HG03342 (cell line): ENCODE measurements at regions not wholly inside any gene's neighbourhood (a gene's known extent, or its start where the extent isn't known, plus 50 kb on each side); places are given as distances from the start of the nearest gene placed in this dataset.
"Not testable (repeated sequence)": the region's sequence is repeated elsewhere in the genome, so short reads cannot be mapped to it uniquely, and the experiment has no call there.

Experiments used
- ATAC-seq: cut with Tn5 transposase; IDR thresholded peaks from one replicate; pipeline ENCODE4 v1.9.1; 2021; ENCODE audit warnings: mild to moderate bottlenecking, moderate library complexity; ENCODE audit not compliant: unreplicated experiment

DNA sequence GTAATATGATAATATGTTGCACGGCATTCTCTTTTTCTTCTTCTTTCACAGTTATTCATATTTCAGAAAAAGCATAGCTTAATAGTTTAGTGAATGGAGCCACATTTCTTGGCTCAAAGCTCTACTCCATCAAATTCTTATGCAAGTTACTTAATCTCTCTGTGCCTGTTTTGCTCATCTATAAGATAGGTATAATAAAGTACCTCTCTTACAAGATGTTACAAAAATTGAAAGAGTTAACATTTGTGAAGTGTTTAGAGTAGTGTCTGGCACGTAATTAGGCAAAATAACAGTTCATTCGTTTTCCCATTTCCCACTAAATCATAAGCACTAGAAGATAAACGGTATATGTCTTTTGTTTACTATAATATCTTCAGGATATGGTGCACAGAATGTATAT lies 1304.4 kb upstream of the EYS start:
- ATAC-seq = no peak

GRCh38 chr6:67009818-67010217 lies 1302.8 kb upstream of the EYS start:
- no peak for ATAC-seq

DNA sequence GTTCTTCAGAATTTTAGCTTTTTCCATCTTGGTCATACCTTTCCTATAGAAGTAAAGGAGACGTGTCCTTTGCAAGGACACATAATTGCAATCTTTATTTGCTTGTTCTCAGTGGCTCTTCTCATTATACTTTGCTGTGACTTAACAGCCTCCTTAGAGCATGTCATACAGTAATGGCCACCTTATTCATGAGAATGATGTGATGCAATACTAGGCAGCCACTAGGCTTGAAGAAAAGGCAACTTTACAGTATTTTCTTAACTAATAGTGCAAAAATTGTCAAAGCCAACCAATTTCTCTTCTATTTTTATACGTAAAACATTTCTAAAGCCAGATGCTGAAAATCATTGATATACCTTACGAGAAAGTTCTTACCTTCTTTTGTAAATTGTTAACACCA lies 1296.8 kb upstream of the EYS start:
- ATAC-seq = no peak

DNA sequence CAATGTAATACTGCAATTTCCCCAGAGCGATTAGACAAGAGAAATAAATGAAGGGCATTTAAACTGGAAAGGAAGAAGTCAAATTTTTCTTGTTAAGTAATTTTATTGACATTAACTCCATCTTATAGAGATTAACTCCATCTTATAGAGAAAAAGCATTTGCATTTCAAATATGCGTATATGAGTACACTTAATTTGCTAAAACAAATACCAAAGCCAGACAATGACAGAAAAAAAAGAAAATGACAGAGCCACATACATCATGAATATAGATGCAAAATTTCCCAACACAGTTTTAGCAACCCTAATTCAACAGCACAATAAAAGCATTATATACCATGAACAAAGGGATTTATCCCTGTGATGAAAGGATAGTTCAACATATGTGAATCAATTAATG lies 1293.1 kb upstream of the EYS start:
- no peak for ATAC-seq

DNA sequence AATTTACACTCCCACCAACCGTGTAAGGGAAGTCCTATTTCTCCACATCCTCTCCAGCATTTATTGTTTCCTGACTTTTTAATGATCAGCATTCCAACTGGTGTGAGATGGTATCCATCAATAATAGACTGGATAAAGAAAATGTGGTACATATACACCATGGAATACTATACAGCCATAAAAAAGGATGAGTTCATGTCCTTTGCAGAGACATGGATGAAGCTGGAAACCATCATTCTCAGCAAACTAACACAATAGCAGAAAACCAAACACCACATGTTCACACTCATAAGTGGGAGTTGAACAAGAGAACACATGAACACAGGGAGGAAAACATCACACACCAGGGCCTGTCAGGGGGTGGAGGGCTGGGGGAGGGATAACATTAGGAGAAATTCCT lies 1290.6 kb upstream of the EYS start:
- ATAC-seq = not testable (repeated sequence)

DNA sequence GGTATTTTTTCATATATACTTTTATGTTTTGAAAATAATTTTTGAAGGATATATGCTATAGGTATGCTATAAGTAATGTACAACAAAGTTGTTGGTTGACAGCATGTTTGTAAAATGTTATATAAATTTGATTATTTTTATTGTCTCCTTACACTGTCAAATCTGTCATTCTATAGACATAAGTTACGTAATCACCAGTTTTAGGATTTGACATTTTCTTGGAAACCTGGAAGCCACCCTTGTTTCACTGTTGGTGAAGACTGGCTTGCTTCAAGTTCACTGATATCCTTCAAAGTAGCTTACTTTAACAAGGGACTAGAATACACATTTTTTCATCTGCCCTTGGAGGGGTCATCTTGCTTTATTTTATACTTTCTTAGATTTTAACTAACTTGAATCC lies 1288.6 kb upstream of the EYS start:
- no peak for ATAC-seq

GRCh38 chr6:66993708-66994107 lies 1286.7 kb upstream of the EYS start:
- not testable (repeated sequence) for ATAC-seq

DNA sequence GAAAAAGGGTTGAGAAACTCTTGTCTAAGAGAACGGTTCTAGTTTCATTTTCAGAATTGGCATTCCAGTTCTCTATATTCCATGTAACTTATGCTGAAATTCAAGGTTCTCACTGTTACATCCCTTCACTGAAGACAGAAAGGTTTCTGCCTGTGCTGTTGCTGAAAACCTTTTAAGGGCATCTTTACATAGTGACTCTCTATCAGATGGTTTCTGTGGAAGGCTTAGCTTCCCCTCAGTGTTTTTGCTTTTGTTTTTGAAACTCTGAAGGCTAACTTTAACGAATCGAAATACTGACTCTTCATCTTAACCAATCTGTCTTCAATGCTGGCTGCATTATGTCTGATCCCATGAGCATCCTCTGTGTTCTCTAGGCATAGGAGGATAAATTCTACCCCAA lies 1286.2 kb upstream of the EYS start:
- no peak for ATAC-seq

- ATAC-seq = no peak
Measured at GRCh38 chr6:66992660-66993059, 1285.6 kb upstream of the EYS start.

GRCh38 chr6:66986940-66987339 lies 1279.9 kb upstream of the EYS start:
- no peak for ATAC-seq

- ATAC-seq = no peak
Measured at GRCh38 chr6:66985816-66986215, 1278.8 kb upstream of the EYS start.

- ATAC-seq = no peak
Measured at GRCh38 chr6:66970373-66970772, 1263.3 kb upstream of the EYS start.

DNA sequence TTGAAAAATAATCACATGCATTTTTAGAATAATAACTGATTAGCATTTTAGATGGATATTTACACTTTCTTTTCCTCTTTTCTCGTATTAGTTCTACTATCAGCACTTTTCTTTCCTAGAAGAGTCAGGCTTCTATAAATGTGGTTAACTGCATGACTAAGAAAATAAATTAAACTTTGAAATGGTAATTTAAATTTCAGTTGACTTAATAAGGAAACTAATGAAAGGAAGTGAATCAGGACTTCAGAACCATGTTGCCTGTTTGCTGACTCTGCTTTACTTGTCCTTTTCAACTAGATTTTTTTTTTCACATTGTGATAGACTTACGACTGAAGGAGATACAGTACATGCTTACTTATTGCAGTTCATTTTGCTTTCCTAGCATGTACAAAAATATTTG lies 1258.2 kb upstream of the EYS start:
- ATAC-seq = no peak

DNA sequence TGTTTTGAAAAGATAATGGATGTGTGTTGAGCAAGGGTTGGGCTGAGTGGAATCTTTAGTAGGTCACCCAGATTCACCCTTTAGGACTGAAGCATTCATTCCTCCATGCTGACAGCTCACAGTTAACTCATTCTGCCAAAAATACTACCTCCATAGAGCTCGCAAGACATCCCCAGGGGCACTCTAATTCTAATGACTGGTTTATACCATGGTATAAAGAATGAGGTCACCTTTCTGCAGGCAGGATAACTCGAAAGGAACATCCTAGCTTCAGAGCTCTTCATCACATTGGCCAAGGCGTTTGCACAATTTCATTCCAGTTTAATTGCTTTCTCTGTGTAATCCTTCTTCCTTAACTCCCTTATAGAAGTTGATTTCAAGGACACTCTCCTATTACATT lies 1257.2 kb upstream of the EYS start:
- no peak for ATAC-seq

DNA sequence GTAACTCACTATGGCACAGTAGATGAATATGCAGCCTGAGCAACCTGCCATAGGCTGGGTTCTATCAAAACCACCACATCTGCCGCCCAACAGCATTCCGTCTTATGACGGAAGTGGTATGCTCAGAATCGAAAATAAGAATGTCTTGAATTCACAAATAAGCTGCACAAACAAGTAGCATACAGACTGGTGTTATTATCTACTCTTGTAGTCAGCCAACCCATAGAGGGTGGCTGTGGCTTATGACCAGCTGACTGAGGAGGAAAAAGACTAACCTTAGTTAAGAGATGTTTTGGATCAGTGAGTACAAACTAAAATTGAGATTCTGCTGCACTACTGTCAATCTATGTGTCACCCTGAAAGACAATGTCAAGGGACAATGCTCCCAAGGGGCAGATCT lies 1255.1 kb upstream of the EYS start:
- no peak for ATAC-seq

GRCh38 chr6:66961191-66961590 lies 1254.2 kb upstream of the EYS start:
- ATAC-seq = no peak

GRCh38 chr6:66949191-66949661 lies 1242.2 kb upstream of the EYS start:
- no peak for ATAC-seq

- ATAC-seq = no peak
Measured at GRCh38 chr6:66948106-66948505, 1241.1 kb upstream of the EYS start.

GRCh38 chr6:66940003-66940402 lies 1233.0 kb upstream of the EYS start:
- ATAC-seq = no peak

- ATAC-seq = no peak
Measured at GRCh38 chr6:66937180-66937579, 1230.2 kb upstream of the EYS start.

DNA sequence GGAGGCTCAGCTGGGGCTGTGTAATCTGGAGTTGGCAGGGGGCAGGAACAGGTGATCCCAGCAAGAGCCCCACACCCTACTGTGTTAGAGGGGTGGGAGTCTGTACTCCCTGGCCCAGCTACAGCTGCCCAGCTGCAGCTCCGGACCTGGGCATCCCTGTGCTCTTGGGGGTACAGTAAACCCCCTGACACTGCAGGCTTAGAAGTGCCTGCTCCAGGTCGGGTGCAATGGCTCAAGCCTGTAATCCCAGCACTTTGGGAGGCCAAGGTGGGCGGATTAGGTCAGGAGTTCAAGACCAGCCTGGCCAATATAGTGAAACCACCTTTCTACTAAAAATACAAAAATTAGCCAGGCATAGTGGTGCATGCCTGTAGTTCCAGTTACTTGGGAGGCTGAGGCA lies 1228.6 kb upstream of the EYS start:
- ATAC-seq = no peak

GRCh38 chr6:66931787-66932186 lies 1224.8 kb upstream of the EYS start:
- no peak for ATAC-seq

DNA sequence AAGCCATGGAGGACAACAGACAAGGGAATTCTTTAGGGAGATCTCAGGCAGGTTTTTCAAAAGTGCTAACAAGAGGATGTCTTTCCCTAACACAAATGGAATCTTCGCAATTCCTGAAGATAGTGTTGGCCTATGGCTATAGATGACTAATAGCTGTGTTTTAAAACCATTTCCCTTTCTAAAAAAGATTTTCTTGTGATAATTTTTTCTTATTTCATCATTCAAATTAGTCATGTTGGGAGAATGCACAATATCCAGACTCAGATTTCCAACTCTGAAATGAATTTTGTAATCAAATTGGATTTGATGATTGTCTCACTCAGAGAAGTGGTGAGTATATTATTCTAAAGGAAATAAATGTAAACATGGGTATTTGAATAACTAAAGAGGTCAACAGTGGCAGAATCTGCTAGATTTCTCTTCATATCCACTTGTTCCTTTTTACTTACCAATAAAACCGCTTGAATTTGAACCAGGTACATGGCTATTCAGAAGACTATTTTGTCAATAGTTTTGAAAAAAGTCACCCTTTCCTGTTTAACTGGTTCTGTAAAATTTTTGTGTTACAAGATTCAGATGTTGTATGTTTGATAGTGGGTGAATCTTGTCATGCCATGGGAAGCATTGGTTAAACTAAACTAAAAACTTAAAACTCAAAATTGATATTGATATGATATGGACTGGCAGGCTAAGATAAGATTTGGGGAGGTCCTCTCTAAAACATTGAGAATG lies 1223.7 kb upstream of the EYS start:
- no peak for ATAC-seq
